ENCODE measurements at regions not wholly inside any gene's neighbourhood (a gene's known extent, or its start where the extent isn't known, plus 50 kb on each side); places are given as distances from the start of the nearest gene placed in this dataset.

DNA sequence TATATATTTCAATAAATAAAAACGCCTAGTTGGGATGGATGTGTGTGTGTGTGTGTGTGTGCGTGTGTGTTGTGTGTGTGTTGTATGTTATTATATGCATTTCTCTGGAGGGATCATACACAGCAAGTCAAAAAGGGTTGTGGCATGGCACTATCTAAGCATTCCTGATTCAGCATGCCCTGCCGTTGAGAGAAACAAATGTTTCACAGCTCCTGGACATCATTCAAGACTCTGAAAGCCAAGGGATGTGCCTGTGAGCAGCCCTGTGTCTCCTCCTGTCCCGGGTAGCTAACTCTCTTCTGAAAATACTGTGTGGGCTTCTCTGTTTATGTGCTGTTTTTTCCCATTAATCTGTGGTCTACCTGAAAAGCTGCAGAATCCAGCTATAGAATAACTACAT is 197.9 kb upstream of the SETBP1 start:
- TF ChIP-seq POLR2A (IDR thresholded peaks at IDR 0.05; ENCODE audit: extremely low read depth, insufficient read length) (no peak), MYC (IDR thresholded peaks at IDR 0.05; ENCODE audit: low read depth, low read length) (no peak)
- TF ChIP-seq, protein P1, sequence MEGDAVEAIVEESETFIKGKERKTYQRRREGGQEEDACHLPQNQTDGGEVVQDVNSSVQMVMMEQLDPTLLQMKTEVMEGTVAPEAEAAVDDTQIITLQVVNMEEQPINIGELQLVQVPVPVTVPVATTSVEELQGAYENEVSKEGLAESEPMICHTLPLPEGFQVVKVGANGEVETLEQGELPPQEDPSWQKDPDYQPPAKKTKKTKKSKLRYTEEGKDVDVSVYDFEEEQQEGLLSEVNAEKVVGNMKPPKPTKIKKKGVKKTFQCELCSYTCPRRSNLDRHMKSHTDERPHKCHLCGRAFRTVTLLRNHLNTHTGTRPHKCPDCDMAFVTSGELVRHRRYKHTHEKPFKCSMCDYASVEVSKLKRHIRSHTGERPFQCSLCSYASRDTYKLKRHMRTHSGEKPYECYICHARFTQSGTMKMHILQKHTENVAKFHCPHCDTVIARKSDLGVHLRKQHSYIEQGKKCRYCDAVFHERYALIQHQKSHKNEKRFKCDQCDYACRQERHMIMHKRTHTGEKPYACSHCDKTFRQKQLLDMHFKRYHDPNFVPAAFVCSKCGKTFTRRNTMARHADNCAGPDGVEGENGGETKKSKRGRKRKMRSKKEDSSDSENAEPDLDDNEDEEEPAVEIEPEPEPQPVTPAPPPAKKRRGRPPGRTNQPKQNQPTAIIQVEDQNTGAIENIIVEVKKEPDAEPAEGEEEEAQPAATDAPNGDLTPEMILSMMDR (IDR thresholded peaks at IDR 0.05; ENCODE audit: low read depth, low read length): no peak
- TF ChIP-seq, protein P2, sequence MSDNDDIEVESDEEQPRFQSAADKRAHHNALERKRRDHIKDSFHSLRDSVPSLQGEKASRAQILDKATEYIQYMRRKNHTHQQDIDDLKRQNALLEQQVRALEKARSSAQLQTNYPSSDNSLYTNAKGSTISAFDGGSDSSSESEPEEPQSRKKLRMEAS (IDR thresholded peaks at IDR 0.05; ENCODE audit: low read depth, low read length): no peak
